ENCODE measurements at regions not wholly inside any gene's neighbourhood (a gene's known extent, or its start where the extent isn't known, plus 50 kb on each side); places are given as distances from the start of the nearest gene placed in this dataset.

DNA sequence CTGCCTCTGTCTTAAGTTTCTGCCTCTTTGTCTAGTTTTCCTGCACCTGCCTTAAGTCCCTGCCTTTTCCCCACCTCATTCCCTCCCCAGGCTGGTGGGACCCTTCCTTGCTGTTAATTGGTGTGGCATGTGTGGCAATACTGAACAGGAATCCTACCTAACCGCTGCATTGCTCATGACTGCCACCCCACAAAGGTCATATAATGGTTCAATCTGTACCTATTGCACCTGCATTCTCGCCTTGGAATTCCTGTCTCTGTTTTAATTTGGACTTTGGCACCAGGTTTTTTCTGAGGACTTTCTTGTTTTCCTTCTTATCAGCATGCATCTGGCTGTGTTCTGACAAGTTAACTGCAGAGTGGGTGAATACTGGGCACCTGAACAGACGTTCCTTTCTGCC lies 966.2 kb upstream of the TMEM132C start:
- no peak for DNase-seq

DNA sequence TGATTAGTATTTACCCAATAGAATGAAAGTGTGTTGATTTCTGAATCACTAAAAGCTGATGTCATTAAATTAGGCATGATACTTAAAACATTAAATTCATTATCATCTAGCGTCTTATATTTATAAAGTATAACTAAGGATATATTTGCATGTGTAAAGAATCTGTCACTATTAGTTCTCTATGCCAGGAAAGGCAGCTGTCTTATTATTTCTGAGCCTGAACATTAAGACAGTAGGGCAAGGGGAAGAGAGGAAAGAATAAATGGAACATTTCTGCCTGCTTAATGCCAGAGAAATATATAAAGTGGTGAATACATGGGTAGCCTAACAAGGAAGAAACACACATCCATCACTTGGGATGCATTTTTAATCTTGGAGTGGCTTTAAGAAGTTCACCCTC lies 965.1 kb upstream of the TMEM132C start:
- DNase-seq: no peak

DNA sequence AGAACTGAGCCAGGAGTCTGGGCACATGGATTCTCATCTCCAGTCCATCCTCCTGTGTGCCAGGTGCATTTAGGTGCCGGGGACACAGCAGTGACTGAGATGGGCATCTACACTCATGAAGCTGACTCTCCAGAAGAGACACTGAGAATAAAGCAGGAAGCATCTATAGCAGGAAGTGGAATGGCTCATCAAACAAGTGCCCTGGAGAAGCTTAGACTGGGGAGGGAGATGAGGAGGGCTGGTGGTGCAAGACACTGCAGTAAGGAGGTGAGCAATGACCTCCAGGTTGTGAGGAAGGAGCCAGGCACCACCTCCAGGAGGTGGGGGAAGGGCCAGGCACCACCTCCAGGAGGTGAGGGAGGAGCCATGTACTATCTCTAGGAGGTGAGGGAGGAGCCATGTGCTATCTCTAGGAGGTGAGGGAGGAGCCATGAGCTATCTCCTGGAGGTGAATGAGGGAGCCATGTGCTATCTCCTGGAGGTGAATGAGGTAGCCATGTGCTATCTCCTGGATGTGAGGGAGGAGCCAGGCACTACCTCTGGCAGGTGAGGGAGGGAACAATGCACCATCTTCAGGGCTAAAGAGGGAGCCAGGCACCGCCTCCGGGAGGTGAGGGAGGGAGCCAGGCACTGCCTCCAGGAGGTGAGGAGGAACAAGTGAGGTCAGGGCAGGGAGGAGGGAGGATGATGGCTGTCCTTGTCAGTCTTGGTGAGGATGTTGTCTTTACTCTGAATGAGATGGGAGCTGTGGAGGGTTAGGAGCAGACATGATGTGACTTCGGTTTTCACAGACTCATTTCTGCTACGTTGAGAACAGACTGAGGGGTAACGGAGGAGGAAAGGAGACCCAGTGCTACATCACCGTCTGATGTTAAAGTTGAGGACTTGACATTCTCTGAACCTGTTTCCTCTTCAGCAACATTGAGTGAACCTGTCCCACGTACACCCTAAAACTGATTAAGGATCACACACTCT lies 961.9 kb upstream of the TMEM132C start:
- no peak for DNase-seq

DNA sequence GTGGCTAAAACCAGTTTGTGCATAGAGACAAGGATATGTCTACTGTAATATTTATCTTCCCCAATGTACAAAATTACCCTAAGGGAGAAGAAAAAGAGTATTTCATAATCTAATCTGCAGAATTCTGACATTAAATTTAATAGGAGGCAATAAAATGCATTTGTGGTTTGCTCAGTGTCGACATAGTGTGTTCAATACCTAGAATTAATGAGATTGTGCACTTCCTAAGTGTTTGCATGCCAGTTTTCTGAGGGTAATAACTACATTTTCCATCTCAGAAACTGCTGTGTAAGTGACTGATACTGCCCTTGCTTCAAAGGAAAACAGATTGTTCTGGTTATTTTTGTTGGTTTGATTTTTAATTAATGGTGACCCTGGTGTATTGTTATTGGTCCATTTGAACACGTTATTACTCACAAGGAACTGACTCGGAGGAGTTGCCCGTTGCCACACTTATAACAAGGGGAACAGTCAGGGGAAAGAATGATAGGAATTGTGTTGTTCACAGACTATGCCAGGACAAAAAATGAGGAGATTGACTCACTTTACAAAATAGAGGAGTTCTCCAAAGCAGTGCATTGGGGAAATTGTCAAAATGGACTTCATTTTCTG lies 960.3 kb upstream of the TMEM132C start:
- DNase-seq: no peak

DNA sequence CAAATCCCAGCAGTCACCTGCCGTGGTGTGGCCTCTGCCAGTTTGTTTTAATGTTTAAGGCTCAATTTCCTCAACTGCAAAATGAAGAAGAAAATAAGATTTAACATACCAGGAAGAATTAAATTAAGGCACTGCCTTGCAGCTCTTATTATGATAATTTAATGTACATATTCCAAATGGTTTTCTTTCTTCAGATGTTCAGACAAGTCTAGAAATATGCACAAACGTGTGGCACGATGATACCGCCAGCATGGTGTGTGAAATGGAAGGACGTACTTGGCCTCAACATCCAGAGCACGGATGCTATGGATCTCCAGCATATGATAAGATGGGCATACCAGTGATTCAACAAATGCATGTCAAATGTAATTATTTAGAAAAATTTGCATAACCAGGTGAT lies 959.4 kb upstream of the TMEM132C start:
- DNase-seq: no peak

DNA sequence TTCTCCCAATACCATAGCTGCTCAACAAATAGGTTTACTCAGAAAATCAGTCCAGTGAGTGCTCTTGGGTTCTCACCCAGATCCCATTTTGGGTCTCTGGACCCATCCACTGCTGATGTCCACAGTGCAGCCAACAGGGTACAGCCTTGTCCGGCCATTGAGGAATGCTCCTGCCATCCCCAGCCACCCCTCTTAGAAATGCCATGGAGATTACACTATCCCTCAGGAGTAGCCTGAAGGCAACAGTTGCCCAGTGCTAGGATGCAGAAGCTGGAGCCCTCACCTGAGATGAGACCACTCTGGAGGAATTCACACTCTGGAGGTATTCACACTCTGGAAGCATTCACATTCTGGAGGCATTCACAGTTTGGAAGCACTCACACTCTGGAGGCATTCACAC lies 958.8 kb upstream of the TMEM132C start:
- DNase-seq: no peak

DNA sequence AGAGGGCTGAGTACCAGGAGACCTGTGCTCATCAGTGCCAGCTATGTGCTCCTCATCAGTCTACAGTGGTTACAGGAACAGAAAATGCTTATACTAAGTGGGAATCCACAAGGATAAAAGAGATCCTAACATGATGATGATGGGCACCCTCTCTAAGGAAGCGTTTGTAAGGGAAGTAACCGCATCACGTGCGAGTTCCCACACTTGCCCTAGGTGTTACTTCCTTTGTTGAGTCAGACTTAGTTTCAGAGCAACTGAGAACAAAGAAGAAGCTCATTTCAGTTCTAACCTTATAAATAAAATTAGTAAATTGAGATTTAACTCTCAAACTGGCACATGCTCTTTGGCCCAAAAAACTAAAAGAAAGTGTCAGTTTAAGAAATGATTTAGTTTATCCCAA lies 956.4 kb upstream of the TMEM132C start:
- DNase-seq: no peak

DNA sequence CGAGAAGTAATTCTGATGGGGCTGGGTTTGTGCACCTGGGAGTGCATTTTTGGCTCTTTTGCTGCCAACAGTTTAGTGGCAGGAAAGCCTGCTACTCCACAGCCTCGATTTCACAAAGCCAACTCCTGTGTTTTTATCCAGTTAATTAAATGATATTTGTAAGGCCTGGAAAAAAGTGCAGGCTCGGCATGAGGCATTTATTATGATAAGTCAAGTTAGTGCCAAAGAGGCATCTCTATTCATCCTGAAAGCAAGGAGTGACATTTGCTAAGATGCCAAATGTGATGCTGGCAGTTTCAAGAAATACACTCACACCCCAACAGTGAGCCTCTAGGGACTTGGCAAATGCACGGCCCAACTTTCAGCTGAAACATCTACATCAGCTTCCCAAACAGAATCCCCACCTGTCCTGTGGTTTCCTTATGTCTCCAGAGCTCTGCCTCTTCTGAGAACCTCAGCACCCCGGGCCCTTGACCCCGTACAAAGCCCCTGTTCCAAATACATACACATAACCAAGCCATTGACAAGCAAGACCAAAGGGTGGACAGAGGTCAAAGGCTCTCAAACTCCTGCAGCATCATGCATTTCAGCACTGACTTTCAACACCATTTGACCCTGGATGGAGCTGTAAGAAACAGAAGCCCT lies 955.1 kb upstream of the TMEM132C start:
- no peak for DNase-seq

DNA sequence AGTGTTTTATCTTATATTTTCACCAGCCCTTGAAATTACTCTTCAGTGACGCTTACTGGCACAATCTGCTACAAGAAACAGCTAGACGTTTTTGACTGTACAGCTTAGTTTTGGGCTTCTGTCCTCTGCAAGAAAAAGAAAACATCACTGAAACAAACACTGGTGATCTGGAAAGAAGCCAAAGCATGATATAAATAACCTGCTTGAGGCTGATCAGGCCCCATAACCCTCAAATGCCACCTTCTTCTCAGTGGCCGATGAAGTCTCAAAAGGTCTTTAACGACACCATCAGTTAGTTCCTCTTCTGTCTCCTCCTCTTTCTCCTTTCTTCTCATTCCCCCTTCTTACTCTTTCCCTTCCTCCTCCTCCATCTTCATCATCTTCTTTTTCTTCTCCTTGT lies 942.3 kb upstream of the TMEM132C start:
- no peak for DNase-seq

DNA sequence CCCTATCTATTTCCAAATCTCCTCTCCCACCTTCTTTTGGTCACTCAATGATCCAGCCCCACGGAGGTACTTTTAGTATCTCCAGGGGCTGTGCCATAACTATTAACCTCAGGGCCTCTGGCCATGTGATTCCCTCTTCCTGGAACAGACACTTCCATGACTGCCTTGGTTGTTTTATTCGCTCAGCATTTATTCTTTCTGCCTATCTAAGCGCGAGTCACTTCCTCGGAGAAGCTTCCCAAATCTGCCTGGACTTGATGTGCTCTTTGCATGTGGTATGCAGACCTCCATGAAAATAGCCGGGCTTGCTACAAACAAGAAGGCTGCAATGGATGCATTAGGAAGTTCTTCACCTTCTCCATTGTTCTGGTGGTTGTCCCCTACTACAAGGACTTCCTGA lies 939.0 kb upstream of the TMEM132C start:
- no peak for DNase-seq

DNA sequence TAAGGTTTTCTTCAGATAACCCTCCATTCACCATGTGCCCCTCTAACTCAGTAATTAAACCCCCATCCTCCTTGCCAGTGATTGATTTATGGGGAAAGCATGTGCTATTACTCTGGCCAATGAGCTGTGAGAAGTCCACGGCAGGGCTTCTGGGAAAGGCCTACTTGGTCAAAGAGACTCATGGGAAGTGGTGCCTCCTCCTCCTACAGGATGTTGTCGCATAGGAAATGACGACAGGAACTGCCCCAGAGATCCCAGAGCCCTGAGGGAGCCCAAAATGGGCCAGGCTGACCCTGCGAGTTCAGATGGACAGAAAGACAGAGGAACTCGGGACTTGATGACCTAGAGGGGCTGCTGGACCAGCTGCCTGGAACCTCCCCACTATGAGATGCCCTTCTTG lies 938.1 kb upstream of the TMEM132C start:
- DNase-seq: no peak

DNA sequence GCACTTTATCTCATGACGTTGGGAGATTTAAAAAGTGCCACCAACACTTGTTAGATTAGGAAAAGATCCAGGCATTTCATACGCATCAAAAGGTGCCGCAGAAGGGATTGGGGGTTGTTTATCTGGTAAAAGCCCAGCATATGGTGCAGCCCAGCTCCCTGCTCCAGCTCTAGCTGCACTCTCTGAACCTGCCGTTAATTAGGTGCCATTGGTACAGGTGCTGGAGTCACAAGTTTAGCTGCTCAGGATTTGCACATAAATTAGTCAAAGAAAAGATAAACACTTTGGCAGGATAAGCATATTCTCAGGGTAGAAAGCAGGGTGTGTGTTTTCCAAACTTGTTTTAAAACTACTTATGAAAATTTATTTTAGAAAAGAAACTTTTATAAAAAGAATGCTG lies 932.6 kb upstream of the TMEM132C start:
- DNase-seq: no peak

DNA sequence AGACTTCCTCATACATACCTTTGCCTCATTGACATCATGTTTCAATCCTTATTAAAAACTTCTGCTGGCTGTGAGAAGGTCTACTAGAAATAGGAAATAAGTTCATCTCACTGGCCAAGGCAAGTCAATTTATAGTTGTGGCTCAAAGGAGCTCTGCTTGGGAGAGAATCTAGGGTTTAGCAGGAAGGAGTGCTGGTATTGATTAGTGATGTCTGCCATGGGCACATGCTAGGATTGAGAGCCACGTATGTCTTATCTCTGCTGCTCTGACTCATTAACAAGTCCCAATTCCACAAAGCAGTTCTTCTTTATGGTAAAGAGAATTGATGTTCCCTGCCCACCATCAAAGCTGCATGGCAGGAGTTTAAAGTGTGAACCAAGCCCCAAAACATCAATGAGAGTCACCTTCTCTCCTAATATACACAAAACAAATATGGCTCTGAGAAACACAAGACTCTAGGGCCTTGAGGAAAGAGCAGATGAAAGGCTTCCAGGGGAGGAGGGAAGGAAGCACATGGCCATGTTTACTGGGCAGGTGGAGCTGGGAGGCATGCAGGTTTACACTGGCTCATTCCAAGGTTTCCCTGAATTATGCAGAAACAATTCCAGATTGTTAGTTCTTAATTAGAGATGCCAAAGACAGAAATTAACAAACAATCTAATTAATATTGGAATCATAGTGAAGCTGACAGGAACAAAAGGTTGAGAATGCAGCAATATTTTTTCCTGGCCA lies 931.9 kb upstream of the TMEM132C start:
- no peak for DNase-seq

DNA sequence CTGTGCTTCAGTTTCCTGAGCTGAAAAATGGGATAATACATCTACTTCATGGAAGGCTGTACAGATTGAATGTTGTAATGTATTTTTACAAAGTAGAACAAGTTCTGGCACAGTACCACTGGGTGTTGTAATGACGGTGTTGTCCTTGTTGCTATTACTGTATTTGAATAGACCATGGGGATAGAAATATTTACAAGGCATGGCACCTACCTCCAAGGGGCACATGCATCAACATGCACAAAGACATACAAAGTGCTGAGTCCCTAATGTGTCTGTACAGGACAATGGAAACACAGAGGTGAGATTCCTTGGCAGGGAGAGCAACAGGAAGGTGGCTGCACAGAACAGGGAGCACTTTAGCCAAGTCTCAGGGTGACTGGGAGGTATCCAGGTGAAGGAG lies 930.6 kb upstream of the TMEM132C start:
- DNase-seq: no peak

DNA sequence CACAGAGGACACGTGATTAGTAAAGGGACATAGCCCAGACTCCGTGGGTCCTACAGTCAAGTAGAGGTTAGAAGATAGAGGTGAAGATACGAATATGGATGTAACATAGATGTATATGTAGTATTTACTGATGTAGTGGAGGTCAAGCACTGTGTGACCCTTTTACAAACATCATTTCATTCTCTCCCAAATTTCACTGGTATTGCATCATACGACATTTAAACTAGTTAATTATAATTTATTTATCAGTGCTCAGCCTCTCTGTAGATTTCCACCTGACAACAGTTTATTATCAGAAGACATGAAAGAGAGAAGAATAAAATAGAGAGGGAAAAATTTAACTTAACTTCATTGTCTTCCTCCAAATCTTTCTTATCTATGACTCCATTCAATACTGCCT lies 927.9 kb upstream of the TMEM132C start:
- DNase-seq: no peak

DNA sequence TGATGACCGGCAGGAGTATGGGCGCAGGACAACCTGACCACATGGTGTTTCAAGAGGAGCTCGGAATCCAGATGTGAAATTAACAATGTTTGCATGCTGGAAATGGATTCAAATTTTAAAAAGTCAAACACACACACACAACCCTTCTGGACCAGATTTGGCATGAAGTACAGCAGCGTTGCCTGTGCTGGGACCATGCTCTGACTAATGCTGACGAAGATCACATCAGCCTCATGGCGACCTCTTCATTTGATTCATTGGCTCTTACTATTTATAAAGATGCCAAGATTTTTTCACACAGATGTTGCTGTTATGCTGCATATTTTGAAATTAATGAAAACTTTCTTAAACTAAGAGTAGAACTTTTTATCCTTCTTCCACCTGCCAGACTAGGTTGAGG lies 926.6 kb upstream of the TMEM132C start:
- no peak for DNase-seq

DNA sequence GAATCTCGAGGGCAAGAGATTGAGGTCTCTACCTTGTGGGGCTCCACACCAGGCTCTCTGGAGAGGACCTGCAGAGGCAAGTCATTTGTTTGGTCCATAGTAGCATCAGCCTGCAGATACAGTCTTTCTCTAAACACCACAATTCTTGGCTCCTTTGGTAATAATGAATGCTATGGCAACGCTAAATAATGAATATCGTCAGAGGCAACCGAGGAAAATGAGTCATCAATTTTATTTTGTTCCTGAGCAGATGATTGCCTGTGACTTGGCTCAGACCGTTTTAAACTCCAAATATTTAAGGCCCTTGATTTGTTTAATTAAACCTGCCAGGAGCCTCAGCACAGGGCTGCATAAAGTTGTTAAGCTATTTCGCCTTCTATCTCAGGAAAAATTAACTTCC lies 924.1 kb upstream of the TMEM132C start:
- no peak for DNase-seq

DNA sequence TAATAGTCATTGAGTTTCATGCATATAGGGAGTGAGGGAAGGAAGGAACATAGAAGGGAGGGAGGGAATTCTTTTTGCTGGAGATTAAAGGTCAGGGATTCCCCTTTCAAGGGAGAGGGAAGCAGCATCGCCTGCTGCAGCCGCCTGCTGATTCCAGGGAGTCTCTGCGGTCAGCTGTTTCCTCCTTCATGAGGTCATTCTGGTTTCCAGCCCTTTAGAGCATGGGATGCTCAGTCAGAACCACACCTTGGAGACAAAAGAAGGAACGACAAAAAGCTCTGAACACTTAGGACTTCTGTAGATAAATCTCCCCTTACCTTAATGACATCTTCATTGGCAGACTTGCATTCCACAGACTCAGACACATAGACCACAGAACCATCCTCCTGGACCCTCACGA lies 923.0 kb upstream of the TMEM132C start:
- no peak for DNase-seq

DNA sequence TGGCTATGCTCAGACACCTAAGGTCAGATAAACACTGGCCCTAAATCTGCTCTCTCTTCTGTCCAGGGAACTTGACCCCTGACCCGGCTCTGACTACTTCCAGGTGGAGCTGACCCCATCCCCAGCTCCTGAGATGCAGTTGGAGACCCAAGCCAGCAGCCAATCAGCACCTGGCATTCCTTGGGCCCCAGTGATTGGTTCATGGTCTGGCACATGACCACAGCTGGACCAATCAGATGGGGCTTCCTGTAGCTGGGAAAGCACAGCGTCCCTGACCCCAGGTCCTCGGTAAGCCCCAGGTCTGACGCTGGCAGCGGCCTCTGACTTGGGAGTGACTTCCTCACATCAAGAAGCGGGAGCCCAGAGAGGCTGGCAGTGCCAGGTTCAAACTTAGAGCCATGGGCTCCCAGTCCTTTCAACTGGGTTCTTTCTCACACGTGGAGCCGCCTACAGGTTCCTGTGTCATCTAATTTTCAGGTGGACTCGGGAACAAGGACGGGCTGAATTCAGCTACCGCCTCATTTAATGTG lies 915.4 kb upstream of the TMEM132C start:
- no peak for DNase-seq

DNA sequence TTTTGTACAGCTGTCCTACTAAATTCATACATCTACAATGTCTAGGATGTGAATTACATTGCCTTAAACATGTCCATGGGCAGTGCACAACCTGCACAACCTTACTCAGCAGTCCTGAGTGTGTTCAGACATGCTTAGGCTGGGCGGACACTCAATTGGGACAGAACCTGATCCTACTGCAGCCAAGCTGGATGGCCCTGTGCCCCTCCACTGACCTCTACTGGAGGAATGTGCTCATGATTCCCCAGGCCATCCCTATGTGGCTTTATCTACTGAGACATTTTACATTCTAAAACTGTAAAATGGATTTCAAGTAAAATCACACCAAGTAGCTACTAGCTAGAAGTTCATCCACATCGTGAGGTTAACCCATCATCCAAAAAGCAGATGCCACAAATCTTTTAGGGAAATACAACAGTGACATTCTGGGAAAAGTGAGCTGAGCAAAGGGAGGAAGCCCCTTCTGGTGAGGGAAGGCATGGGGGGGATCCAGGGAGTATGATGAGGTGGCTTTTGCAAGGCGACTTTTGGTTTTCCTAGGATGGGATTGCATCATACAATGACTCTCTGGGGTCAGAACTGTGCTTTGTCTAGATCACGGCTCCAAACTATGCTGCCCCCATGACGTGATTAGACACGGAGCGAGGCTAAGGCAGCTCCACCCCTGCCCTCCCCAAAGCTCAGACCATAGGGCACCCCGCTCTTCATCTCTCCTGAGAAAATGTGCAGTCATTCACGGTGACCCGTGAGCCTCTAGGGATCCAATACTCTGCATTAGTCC lies 911.7 kb upstream of the TMEM132C start:
- DNase-seq: no peak

DNA sequence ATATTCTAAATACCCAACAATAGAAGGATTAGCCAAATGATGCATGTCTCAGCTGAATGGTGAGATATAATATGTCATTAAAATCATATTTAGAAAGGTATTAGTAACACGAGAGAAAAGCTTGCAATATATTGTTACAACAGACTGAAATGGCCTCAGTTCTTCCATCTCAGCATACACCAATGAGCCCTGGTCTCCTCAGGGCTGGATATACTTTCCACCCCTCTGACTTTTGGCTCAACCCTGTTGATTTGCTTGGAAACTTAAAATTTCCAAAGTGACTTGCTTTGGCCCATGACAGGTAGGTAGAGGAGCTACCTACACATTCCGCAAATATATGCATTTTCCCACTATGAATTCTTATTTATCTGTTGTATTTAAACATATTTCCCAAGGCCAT lies 908.1 kb upstream of the TMEM132C start:
- DNase-seq: no peak

DNA sequence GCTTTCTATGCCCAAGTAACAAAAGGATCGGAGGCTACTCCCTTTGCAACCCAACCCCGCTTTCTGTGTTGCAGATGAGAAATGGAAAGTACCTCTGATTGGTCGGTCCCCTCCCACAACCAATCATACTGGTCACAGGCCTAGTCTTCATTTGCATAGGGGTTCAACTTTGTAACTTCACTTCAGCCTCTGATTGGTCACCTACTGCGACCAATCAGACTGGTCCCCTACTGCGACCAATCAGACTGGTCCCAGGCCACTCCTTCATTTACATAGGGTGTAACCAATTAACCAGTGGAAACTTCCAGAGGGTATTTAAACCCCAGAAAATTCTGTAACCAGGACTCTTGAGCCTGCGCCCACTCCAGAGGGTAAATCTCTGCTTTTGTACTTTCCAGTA lies 906.4 kb upstream of the TMEM132C start:
- no peak for DNase-seq

Data from NCI-H1417 treated with DMSO at 0.1 percent for 48 hours (cell line).